ENCODE measurements at regions not wholly inside any gene's neighbourhood (a gene's known extent, or its start where the extent isn't known, plus 50 kb on each side); places are given as distances from the start of the nearest gene placed in this dataset.
A peak's percentile ranks its signal among the peaks of the same experiment; 100 is the strongest.

DNA sequence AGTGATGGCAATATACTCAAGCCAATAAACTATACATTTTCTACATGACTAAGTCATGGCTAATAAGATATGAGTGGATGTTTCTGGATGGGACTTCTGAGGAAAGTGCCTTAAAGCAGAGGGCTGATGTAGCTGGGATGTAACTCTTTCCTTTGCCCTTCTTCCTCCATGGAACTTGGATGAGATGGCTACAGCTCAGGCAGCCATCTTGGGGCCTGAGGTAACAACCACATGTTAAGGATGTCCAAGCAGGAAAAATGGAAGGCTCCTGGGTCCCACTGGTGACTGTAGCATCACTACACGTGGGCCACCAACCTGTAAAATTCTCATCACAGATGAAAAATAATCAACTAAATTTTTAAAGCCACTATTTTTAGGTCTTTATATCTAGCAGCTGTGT lies 54.4 kb upstream of the GRIP1 start:
- no peaks in the 10 kb centered on the region for H3K36me3 ChIP-seq (ENCODE audit: insufficient read depth, insufficient read length, low read length)
- no peaks in the 10 kb centered on the region for H3K4me1 ChIP-seq (ENCODE audit: insufficient read depth, insufficient read length)
- no peaks in the 10 kb centered on the region for H3K27me3 ChIP-seq (ENCODE audit: insufficient read depth, insufficient read length)
- no peak overlapping the region for H3K4me3 ChIP-seq (ENCODE audit: insufficient read length, low read depth)
- no peaks in the 10 kb centered on the region for H3K9me3 ChIP-seq (ENCODE audit: insufficient read depth, low read length)
- no peak for DNase-seq (ENCODE audit: low read depth, low spot score)
- no peak overlapping the region for H3K9ac ChIP-seq (ENCODE audit: insufficient read length, low read depth)
- TF ChIP-seq SUZ12 (IDR thresholded peaks at IDR 0.05; ENCODE audit: extremely low read depth, insufficient read depth, insufficient read length) (no peak), YY1 (IDR thresholded peaks at IDR 0.05; ENCODE audit: insufficient read depth, insufficient read length) (no peak), ZNF274 (IDR thresholded peaks at IDR 0.05; ENCODE audit: low read depth, low read length) (no peak)

DNA sequence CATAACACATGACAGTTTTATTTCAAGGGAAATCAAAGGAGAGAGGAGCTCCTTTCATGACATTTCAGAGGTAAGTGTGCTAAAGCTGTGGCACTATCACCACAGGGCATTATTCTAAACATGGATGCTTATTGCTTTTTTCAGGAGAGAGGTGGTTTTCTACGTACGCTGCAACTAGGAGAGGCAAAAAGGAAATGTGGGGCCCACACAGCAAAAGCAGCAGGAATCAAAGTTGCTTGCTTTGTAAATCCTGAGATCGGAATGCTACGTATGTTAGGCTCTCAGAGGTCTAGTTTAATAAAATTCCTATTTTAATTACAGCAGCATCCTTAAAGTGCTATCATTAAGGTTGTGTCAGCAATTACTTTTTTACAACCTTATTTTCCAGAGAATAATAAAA lies 55.0 kb upstream of the GRIP1 start:
- TF ChIP-seq ZNF274 (IDR thresholded peaks at IDR 0.05; ENCODE audit: low read depth, low read length) = no peak
- no peak for TF ChIP-seq SUZ12 (IDR thresholded peaks at IDR 0.05; ENCODE audit: extremely low read depth, insufficient read depth, insufficient read length)
- no peak for TF ChIP-seq YY1 (IDR thresholded peaks at IDR 0.05; ENCODE audit: insufficient read depth, insufficient read length)
- H3K36me3 ChIP-seq (ENCODE audit: insufficient read depth, insufficient read length, low read length) = no peaks in the 10 kb centered on the region
- no peaks in the 10 kb centered on the region for H3K9me3 ChIP-seq (ENCODE audit: insufficient read depth, low read length)
- H3K4me1 ChIP-seq (ENCODE audit: insufficient read depth, insufficient read length) = no peaks in the 10 kb centered on the region
- no peak overlapping the region for H3K9ac ChIP-seq (ENCODE audit: insufficient read length, low read depth)
- DNase-seq (ENCODE audit: low read depth, low spot score) = peak; percentile 20
- no peak overlapping the region for H3K4me3 ChIP-seq (ENCODE audit: insufficient read length, low read depth)
- no peaks in the 10 kb centered on the region for H3K27me3 ChIP-seq (ENCODE audit: insufficient read depth, insufficient read length)

DNA sequence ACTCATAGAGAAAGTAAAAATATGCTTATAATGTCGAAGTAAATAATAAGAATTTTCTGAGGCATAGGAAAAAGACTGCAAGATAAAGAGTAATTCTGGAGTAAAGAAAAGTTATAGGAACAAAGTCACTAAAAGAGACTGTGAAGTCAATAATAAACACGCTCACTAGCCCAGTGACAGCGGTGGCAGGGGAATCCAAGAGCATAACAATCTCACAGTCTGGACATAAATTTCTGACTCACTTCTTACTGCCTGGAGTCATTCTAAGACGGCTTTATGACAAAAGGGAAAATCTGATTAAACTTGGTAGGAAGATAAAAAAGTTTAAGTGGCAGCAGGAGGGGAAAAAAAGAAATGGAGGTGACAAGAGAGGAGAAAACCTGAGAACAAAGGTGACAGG lies 56.4 kb upstream of the GRIP1 start:
- H3K9me3 ChIP-seq (ENCODE audit: insufficient read depth, low read length) = no peaks in the 10 kb centered on the region
- no peak overlapping the region for H3K4me3 ChIP-seq (ENCODE audit: insufficient read length, low read depth)
- no peaks in the 10 kb centered on the region for H3K36me3 ChIP-seq (ENCODE audit: insufficient read depth, insufficient read length, low read length)
- no peaks in the 10 kb centered on the region for H3K4me1 ChIP-seq (ENCODE audit: insufficient read depth, insufficient read length)
- no peaks in the 10 kb centered on the region for H3K27me3 ChIP-seq (ENCODE audit: insufficient read depth, insufficient read length)
- H3K9ac ChIP-seq (ENCODE audit: insufficient read length, low read depth) = no peak overlapping the region
- TF ChIP-seq YY1 (IDR thresholded peaks at IDR 0.05; ENCODE audit: insufficient read depth, insufficient read length) = no peak
- TF ChIP-seq SUZ12 (IDR thresholded peaks at IDR 0.05; ENCODE audit: extremely low read depth, insufficient read depth, insufficient read length) = no peak
- TF ChIP-seq ZNF274 (IDR thresholded peaks at IDR 0.05; ENCODE audit: low read depth, low read length) = no peak
- no peak for DNase-seq (ENCODE audit: low read depth, low spot score)

DNA sequence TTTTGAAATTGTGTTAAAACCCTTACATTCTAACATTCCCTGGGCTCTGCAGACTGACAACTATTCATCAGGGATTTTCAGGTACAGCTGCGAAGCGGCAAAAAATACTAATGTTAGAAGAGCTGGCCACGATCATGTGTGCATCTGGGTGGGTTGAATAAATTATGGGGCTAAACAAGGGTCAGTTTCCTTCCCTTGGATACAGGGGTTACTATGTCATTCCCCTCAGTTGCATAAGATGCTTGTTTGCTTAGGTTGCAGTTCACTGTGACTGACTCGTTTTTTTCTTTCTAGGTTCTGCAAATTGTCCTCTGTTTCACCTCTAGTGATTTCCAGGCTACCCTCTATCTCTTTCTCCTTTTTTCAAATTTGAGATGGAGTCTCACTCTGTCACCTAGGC lies 58.1 kb upstream of the GRIP1 start:
- Histone ChIP-seq H3K9me3 (ENCODE audit: insufficient read depth, low read length) (no peaks in the 10 kb centered on the region), H3K27me3 (ENCODE audit: insufficient read depth, insufficient read length) (no peaks in the 10 kb centered on the region), H3K4me3 (ENCODE audit: insufficient read length, low read depth) (no peak overlapping the region), H3K4me1 (ENCODE audit: insufficient read depth, insufficient read length) (no peaks in the 10 kb centered on the region), H3K9ac (ENCODE audit: insufficient read length, low read depth) (no peak overlapping the region), H3K36me3 (ENCODE audit: insufficient read depth, insufficient read length, low read length) (no peaks in the 10 kb centered on the region)
- DNase-seq (ENCODE audit: low read depth, low spot score) = no peak
- TF ChIP-seq YY1 (IDR thresholded peaks at IDR 0.05; ENCODE audit: insufficient read depth, insufficient read length) (no peak), SUZ12 (IDR thresholded peaks at IDR 0.05; ENCODE audit: extremely low read depth, insufficient read depth, insufficient read length) (no peak), ZNF274 (IDR thresholded peaks at IDR 0.05; ENCODE audit: low read depth, low read length) (no peak)

DNA sequence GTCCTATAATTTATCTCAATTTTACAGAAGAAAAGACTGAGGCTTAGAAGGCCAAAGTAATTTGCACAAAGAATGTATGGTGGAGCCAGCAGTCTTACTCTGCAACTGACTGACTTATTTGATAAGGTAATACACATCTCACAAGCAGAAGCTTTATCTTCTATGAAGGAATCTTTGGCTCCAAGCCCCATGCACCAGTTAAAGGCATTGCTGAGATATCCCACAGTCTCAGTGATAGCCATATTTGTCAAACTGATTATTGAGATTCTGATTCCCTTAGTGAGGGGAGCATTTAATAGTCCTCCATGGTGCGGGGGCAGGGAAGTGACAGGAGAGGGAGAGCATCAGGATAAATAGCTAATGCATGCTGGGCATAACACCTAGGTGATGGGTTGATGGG lies 60.4 kb upstream of the GRIP1 start:
- TF ChIP-seq SUZ12 (IDR thresholded peaks at IDR 0.05; ENCODE audit: extremely low read depth, insufficient read depth, insufficient read length) (no peak), ZNF274 (IDR thresholded peaks at IDR 0.05; ENCODE audit: low read depth, low read length) (no peak), YY1 (IDR thresholded peaks at IDR 0.05; ENCODE audit: insufficient read depth, insufficient read length) (no peak)
- H3K4me1 ChIP-seq (ENCODE audit: insufficient read depth, insufficient read length) = no peaks in the 10 kb centered on the region
- DNase-seq (ENCODE audit: low read depth, low spot score) = no peak
- no peak overlapping the region for H3K9ac ChIP-seq (ENCODE audit: insufficient read length, low read depth)
- no peaks in the 10 kb centered on the region for H3K9me3 ChIP-seq (ENCODE audit: insufficient read depth, low read length)
- H3K27me3 ChIP-seq (ENCODE audit: insufficient read depth, insufficient read length) = no peaks in the 10 kb centered on the region
- H3K4me3 ChIP-seq (ENCODE audit: insufficient read length, low read depth) = no peak overlapping the region
- no peaks in the 10 kb centered on the region for H3K36me3 ChIP-seq (ENCODE audit: insufficient read depth, insufficient read length, low read length)

DNA sequence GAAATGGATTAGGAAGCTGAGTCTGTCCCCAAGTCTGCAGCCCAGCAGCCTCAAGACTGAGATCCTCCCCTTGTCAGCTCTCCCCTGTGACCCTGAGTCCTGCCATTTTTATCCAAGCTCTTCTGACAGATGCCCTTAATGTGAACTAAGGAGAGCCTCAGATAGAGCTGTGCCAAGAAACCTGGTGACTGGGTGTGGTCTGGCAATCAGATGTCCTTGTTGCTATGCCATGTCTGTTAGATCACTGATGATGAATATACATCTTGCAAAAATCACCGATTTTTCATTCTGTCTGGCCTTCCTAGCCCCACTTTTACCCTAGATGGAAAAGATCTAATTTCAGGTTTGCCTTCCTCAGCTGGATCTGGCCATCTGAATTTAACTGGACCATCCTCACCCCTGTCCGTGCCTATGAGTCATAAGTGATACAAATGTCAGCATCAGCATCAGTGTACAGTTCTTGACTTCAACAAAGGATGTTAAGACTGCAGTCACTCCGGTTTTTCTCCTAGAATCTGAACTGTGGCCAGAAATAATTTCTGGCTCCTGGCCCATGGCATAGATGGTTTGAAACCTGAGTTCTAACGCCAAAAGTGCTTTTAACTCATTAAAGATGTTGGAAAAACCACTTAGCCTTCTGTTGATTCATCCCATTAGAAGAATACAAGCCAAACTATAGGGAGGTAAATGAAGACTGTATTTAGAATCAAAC lies 61.2 kb upstream of the GRIP1 start:
- no peaks in the 10 kb centered on the region for H3K36me3 ChIP-seq (ENCODE audit: insufficient read depth, insufficient read length, low read length)
- no peak for DNase-seq (ENCODE audit: low read depth, low spot score)
- no peak overlapping the region for H3K4me3 ChIP-seq (ENCODE audit: insufficient read length, low read depth)
- TF ChIP-seq SUZ12 (IDR thresholded peaks at IDR 0.05; ENCODE audit: extremely low read depth, insufficient read depth, insufficient read length) (no peak), ZNF274 (IDR thresholded peaks at IDR 0.05; ENCODE audit: low read depth, low read length) (no peak), YY1 (IDR thresholded peaks at IDR 0.05; ENCODE audit: insufficient read depth, insufficient read length) (no peak)
- no peak overlapping the region for H3K9ac ChIP-seq (ENCODE audit: insufficient read length, low read depth)
- no peaks in the 10 kb centered on the region for H3K4me1 ChIP-seq (ENCODE audit: insufficient read depth, insufficient read length)
- no peaks in the 10 kb centered on the region for H3K9me3 ChIP-seq (ENCODE audit: insufficient read depth, low read length)
- H3K27me3 ChIP-seq (ENCODE audit: insufficient read depth, insufficient read length) = no peaks in the 10 kb centered on the region

DNA sequence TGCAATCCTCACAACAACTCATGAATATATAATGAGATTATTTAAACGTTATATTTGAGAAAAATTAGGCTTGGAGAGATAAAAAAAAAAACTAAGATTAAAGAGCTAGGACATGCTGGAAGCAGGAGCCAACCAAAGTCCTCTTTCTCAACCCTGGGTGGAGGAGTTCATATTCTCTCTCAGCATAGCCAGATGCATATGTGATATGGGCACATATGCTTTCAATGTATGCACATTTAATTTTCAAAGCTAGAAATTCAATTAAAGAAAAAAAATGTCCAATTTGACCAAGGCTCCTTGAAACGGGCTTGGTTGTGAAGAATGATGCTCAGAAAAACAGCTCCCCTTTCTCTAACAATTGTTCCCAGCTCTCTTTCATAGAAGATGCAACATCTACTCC lies 61.9 kb upstream of the GRIP1 start:
- Histone ChIP-seq H3K4me1 (ENCODE audit: insufficient read depth, insufficient read length) (no peaks in the 10 kb centered on the region), H3K9ac (ENCODE audit: insufficient read length, low read depth) (no peak overlapping the region), H3K36me3 (ENCODE audit: insufficient read depth, insufficient read length, low read length) (no peaks in the 10 kb centered on the region), H3K4me3 (ENCODE audit: insufficient read length, low read depth) (no peak overlapping the region), H3K9me3 (ENCODE audit: insufficient read depth, low read length) (no peaks in the 10 kb centered on the region), H3K27me3 (ENCODE audit: insufficient read depth, insufficient read length) (no peaks in the 10 kb centered on the region)
- DNase-seq (ENCODE audit: low read depth, low spot score) = no peak
- TF ChIP-seq SUZ12 (IDR thresholded peaks at IDR 0.05; ENCODE audit: extremely low read depth, insufficient read depth, insufficient read length) = no peak
- TF ChIP-seq ZNF274 (IDR thresholded peaks at IDR 0.05; ENCODE audit: low read depth, low read length) = no peak
- TF ChIP-seq YY1 (IDR thresholded peaks at IDR 0.05; ENCODE audit: insufficient read depth, insufficient read length) = no peak

Measured in NT2/D1 (cell line).